ENCODE measurements at regions not wholly inside any gene's neighbourhood (a gene's known extent, or its start where the extent isn't known, plus 50 kb on each side); places are given as distances from the start of the nearest gene placed in this dataset.

- TF ChIP-seq, protein P1, sequence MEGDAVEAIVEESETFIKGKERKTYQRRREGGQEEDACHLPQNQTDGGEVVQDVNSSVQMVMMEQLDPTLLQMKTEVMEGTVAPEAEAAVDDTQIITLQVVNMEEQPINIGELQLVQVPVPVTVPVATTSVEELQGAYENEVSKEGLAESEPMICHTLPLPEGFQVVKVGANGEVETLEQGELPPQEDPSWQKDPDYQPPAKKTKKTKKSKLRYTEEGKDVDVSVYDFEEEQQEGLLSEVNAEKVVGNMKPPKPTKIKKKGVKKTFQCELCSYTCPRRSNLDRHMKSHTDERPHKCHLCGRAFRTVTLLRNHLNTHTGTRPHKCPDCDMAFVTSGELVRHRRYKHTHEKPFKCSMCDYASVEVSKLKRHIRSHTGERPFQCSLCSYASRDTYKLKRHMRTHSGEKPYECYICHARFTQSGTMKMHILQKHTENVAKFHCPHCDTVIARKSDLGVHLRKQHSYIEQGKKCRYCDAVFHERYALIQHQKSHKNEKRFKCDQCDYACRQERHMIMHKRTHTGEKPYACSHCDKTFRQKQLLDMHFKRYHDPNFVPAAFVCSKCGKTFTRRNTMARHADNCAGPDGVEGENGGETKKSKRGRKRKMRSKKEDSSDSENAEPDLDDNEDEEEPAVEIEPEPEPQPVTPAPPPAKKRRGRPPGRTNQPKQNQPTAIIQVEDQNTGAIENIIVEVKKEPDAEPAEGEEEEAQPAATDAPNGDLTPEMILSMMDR (conservative IDR thresholded peaks at IDR 0.05) = no peak
- no peak for TF ChIP-seq ZFX (IDR thresholded peaks at IDR 0.05)
Observed at GRCh38 chr5:130642461-130642860, 522.6 kb downstream of the HINT1 start.
